ENCODE measurements at regions not wholly inside any gene's neighbourhood (a gene's known extent, or its start where the extent isn't known, plus 50 kb on each side); places are given as distances from the start of the nearest gene placed in this dataset.
"Not testable (repeated sequence)": the region's sequence is repeated elsewhere in the genome, so short reads cannot be mapped to it uniquely, and the experiment has no call there.

GRCh38 chr4:132683957-132684356, 465.1 kb upstream of the PCDH10 start:
- DNase-seq (ENCODE audit: low read depth): no peak
- Histone ChIP-seq H3K27me3 (ENCODE audit: control insufficient read depth, insufficient read depth, low read length) (no peaks in the 10 kb centered on the region), H3K36me3 (ENCODE audit: control insufficient read depth, insufficient read depth, low read length) (no peaks in the 10 kb centered on the region), H3K4me3 (ENCODE audit: low read depth, low read length) (no peak overlapping the region)
- CTCF ChIA-PET: no interaction called here
- POLR2A ChIA-PET: no interaction called here
- TF ChIP-seq, protein P1, sequence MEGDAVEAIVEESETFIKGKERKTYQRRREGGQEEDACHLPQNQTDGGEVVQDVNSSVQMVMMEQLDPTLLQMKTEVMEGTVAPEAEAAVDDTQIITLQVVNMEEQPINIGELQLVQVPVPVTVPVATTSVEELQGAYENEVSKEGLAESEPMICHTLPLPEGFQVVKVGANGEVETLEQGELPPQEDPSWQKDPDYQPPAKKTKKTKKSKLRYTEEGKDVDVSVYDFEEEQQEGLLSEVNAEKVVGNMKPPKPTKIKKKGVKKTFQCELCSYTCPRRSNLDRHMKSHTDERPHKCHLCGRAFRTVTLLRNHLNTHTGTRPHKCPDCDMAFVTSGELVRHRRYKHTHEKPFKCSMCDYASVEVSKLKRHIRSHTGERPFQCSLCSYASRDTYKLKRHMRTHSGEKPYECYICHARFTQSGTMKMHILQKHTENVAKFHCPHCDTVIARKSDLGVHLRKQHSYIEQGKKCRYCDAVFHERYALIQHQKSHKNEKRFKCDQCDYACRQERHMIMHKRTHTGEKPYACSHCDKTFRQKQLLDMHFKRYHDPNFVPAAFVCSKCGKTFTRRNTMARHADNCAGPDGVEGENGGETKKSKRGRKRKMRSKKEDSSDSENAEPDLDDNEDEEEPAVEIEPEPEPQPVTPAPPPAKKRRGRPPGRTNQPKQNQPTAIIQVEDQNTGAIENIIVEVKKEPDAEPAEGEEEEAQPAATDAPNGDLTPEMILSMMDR (IDR thresholded peaks at IDR 0.05; ENCODE audit: insufficient read depth, low read depth, low read length): no peak

- TF ChIP-seq, protein P1 (IDR thresholded peaks at IDR 0.05; ENCODE audit: insufficient read depth, low read depth, low read length): no peak
- Histone ChIP-seq H3K36me3 (ENCODE audit: control insufficient read depth, insufficient read depth, low read length) (no peaks in the 10 kb centered on the region), H3K27me3 (ENCODE audit: control insufficient read depth, insufficient read depth, low read length) (no peaks in the 10 kb centered on the region), H3K4me3 (ENCODE audit: low read depth, low read length) (no peak overlapping the region)
- DNase-seq (ENCODE audit: low read depth): no peak
- ChIA-PET CTCF (no interaction called here), POLR2A (no interaction called here)
Measured at GRCh38 chr4:132691026-132691425, 458.1 kb upstream of the PCDH10 start.

GRCh38 chr4:132691668-132692067, 457.4 kb upstream of the PCDH10 start:
- POLR2A ChIA-PET: no interaction called here
- TF ChIP-seq, protein P1 (IDR thresholded peaks at IDR 0.05; ENCODE audit: insufficient read depth, low read depth, low read length): no peak

GRCh38 chr4:132694775-132695174, 454.3 kb upstream of the PCDH10 start:
- no peak overlapping the region for H3K4me3 ChIP-seq (ENCODE audit: low read depth, low read length)
- DNase-seq (ENCODE audit: low read depth): no peak
- TF ChIP-seq, protein P1 (IDR thresholded peaks at IDR 0.05; ENCODE audit: insufficient read depth, low read depth, low read length): no peak
- ChIA-PET CTCF (no interaction called here), POLR2A (no interaction called here)
- H3K36me3 ChIP-seq (ENCODE audit: control insufficient read depth, insufficient read depth, low read length): no peaks in the 10 kb centered on the region
- H3K27me3 ChIP-seq (ENCODE audit: control insufficient read depth, insufficient read depth, low read length): no peaks in the 10 kb centered on the region

More at GRCh38 chr4:132691668-132692067, 457.4 kb upstream of the PCDH10 start:
- Histone ChIP-seq H3K4me3 (ENCODE audit: low read depth, low read length) (no peak overlapping the region), H3K36me3 (ENCODE audit: control insufficient read depth, insufficient read depth, low read length) (no peaks in the 10 kb centered on the region), H3K27me3 (ENCODE audit: control insufficient read depth, insufficient read depth, low read length) (no peaks in the 10 kb centered on the region)
- DNase-seq (ENCODE audit: low read depth): no peak
- CTCF ChIA-PET: no interaction called here

- DNase-seq (ENCODE audit: low read depth); H3K36me3 ChIP-seq (ENCODE audit: control insufficient read depth, insufficient read depth, low read length); H3K4me3 ChIP-seq (ENCODE audit: low read depth, low read length); CTCF ChIA-PET; POLR2A ChIA-PET; H3K27me3 ChIP-seq (ENCODE audit: control insufficient read depth, insufficient read depth, low read length): not testable (repeated sequence)
Measured at GRCh38 chr4:132697505-132697904, 451.6 kb upstream of the PCDH10 start.

DNA sequence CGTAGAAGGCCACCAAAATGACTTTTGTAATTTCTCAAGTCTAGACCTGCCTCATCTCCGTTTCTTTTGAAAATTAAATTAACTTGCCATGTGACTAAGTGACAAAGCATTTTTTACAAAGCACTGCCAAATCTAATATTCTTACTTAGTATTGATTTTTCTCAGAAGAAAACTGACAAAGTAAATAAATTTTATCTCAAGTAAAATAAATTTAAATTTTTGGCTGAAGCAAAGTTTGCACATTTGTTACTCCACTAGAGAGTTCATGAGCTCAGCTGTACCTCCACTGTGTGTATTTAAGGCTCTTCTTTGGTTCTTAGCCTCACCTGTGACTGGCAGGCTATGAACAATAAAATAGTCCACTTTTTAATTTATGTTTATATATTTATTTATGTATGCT, 441.1 kb upstream of the PCDH10 start:
- Histone ChIP-seq H3K27me3 (ENCODE audit: control insufficient read depth, insufficient read depth, low read length) (no peaks in the 10 kb centered on the region), H3K4me3 (ENCODE audit: low read depth, low read length) (no peak overlapping the region), H3K36me3 (ENCODE audit: control insufficient read depth, insufficient read depth, low read length) (no peaks in the 10 kb centered on the region)
- CTCF ChIA-PET: no interaction called here
- TF ChIP-seq, protein P1 (IDR thresholded peaks at IDR 0.05; ENCODE audit: insufficient read depth, low read depth, low read length): no peak
- DNase-seq (ENCODE audit: low read depth): no peak
- POLR2A ChIA-PET: no interaction called here
